ENCODE measurements at regions not wholly inside any gene's neighbourhood (a gene's known extent, or its start where the extent isn't known, plus 50 kb on each side); places are given as distances from the start of the nearest gene placed in this dataset.

DNA sequence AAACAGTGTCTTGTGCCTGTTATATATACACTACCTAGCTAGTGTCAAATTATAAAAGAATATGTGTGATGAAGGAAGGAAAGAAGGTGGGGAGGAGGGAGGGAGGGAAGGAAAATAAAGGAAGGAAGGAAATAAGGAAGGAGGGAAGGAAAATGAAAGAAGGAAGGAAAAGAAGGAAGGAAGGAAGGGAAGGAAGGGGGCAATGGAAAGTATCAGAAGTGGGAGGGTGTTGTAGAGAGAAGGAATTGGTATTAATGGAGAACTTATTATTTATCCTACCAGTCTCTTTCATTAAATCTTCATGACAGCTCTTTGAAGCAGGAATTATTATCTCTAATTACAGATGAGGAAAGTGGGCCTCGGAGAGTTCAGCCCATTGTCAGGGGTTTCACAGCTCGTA is 202.4 kb downstream of the SAMD5 start:
- no peak overlapping the region for H3K4me3 ChIP-seq
- no peak overlapping the region for H3K27ac ChIP-seq
- no peaks in the 10 kb centered on the region for H3K36me3 ChIP-seq
- H3K9me3 ChIP-seq = peaks cover 0 to 3% (median 0%) of the 10 kb centered on the region in 4 donors
- no peaks in the 10 kb centered on the region for H3K4me1 ChIP-seq
- TF ChIP-seq EP300 (IDR thresholded peaks at IDR 0.05) = no peak
- TF ChIP-seq CTCF (IDR thresholded peaks at IDR 0.05) = no peak
- no peak for TF ChIP-seq POLR2A (IDR thresholded peaks at IDR 0.05)
- H3K27me3 ChIP-seq = no peaks in the 10 kb centered on the region
- WGBS, 2 donors = 86 to 94% methylated on average over 2 of the region's 2 CpGs
- no peak for DNase-seq (ENCODE audit: low spot score in 2 of 2)

DNA sequence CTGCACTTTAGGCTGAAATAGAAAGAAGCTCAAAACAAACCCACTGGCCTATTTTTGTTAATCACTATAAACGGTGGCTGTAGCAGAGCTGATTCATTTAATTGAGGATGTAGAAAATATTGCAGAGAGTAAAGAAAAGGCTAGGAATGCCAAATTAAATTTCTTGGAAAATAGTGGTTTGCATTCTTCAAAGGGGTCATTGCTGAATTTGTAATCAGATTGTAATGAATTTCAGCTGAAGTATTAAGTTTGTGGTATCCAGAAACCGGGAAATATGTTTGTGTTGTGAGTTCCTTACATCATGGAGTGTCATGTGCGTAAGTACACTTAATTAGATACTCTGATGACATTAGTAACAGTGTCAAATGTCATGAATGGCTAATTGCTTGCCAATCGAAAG is 203.0 kb downstream of the SAMD5 start:
- no peak overlapping the region for H3K4me3 ChIP-seq
- DNase-seq (ENCODE audit: low spot score in 2 of 2) = no peak

GRCh38 chr6:147712841-147713240 is 204.4 kb downstream of the SAMD5 start:
- no peak for TF ChIP-seq EP300 (IDR thresholded peaks at IDR 0.05)
- no peak for TF ChIP-seq CTCF (IDR thresholded peaks at IDR 0.05)
- TF ChIP-seq POLR2A (IDR thresholded peaks at IDR 0.05) = no peak
- 89 to 96% methylated on average over 2 of the region's 2 CpGs for WGBS, 2 donors
- no peak for DNase-seq (ENCODE audit: low spot score in 2 of 2)
- H3K36me3 ChIP-seq = no peaks in the 10 kb centered on the region
- H3K4me1 ChIP-seq = no peaks in the 10 kb centered on the region
- H3K27ac ChIP-seq = no peak overlapping the region
- H3K9me3 ChIP-seq = peaks cover 0 to 3% (median 0%) of the 10 kb centered on the region in 4 donors
- H3K27me3 ChIP-seq = no peaks in the 10 kb centered on the region
- H3K4me3 ChIP-seq = no peak overlapping the region

More for the DNA sequence above, 203.0 kb downstream of the SAMD5 start:
- Histone ChIP-seq H3K9me3 (peaks cover 0 to 3% (median 0%) of the 10 kb centered on the region in 4 donors), H3K36me3 (no peaks in the 10 kb centered on the region), H3K27ac (no peak overlapping the region), H3K4me1 (no peaks in the 10 kb centered on the region), H3K27me3 (no peaks in the 10 kb centered on the region)
- WGBS, 2 donors = 54 to 55% methylated on average over 4 of the region's 4 CpGs
- no peak for TF ChIP-seq POLR2A (IDR thresholded peaks at IDR 0.05)
- no peak for TF ChIP-seq EP300 (IDR thresholded peaks at IDR 0.05)
- TF ChIP-seq CTCF (IDR thresholded peaks at IDR 0.05) = no peak

DNA sequence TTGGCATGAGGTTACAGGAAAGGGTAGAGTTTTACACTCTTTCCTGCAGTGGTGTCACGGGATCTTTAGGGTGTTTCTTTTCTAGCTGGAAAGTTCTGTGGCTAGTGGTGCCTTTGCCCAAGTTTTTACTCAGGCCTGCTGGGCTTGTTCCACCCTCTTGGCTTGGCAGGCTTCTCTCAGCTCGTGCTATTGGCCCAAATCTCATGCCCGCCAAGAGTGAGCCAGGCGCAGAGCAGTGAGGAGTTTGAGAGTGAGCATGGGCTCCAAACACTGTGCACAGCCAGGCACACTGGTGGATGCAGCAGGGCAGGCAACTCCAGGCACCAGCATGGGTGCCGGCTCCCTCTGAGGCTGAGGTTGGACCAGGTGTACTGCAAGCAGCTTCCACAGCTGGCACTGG is 206.5 kb downstream of the SAMD5 start:
- WGBS, 2 donors = 93 to 94% methylated on average over 2 to 5 of the region's 5 CpGs
- Histone ChIP-seq H3K36me3 (no peaks in the 10 kb centered on the region), H3K4me1 (no peaks in the 10 kb centered on the region), H3K4me3 (no peak overlapping the region), H3K27ac (no peak overlapping the region), H3K9me3 (peaks cover 0 to 3% (median 0%) of the 10 kb centered on the region in 4 donors), H3K27me3 (no peaks in the 10 kb centered on the region)
- DNase-seq (ENCODE audit: low spot score in 2 of 2) = no peak
- TF ChIP-seq CTCF (IDR thresholded peaks at IDR 0.05) (no peak), POLR2A (IDR thresholded peaks at IDR 0.05) (no peak), EP300 (IDR thresholded peaks at IDR 0.05) (no peak)

DNA sequence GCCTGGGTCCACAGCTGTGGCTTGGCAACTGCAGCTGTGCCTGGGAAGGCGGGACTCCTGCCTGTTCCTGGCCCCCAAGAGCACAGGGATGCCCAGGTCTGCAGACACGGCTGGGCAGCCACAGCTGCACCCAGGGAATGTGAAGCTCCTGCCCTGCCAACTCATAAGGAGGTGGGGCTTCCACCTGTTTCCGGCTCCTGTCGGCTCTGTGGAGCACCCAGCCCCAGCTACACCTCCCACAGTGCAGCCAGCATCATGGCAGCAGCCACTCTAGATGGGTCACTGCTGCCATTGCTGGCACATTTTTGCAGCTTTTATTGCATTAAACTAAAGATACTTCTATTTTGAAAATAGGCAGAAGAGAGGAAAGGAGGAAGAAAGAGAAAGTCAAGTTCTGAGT is 207.9 kb downstream of the SAMD5 start:
- Histone ChIP-seq H3K4me3 (no peak overlapping the region), H3K27ac (no peak overlapping the region), H3K4me1 (no peaks in the 10 kb centered on the region), H3K36me3 (no peaks in the 10 kb centered on the region), H3K9me3 (peaks cover 0 to 3% (median 0%) of the 10 kb centered on the region in 4 donors), H3K27me3 (no peaks in the 10 kb centered on the region)
- TF ChIP-seq EP300 (IDR thresholded peaks at IDR 0.05) (no peak), CTCF (IDR thresholded peaks at IDR 0.05) (no peak), POLR2A (IDR thresholded peaks at IDR 0.05) (no peak)
- no peak for DNase-seq (ENCODE audit: low spot score in 2 of 2)
- WGBS, 2 donors = 88 to 91% methylated on average over 4 of the region's 4 CpGs

All from tibial nerve (tissue), 4 donors.